ENCODE measurements at regions not wholly inside any gene's neighbourhood (a gene's known extent, or its start where the extent isn't known, plus 50 kb on each side); places are given as distances from the start of the nearest gene placed in this dataset.

DNA sequence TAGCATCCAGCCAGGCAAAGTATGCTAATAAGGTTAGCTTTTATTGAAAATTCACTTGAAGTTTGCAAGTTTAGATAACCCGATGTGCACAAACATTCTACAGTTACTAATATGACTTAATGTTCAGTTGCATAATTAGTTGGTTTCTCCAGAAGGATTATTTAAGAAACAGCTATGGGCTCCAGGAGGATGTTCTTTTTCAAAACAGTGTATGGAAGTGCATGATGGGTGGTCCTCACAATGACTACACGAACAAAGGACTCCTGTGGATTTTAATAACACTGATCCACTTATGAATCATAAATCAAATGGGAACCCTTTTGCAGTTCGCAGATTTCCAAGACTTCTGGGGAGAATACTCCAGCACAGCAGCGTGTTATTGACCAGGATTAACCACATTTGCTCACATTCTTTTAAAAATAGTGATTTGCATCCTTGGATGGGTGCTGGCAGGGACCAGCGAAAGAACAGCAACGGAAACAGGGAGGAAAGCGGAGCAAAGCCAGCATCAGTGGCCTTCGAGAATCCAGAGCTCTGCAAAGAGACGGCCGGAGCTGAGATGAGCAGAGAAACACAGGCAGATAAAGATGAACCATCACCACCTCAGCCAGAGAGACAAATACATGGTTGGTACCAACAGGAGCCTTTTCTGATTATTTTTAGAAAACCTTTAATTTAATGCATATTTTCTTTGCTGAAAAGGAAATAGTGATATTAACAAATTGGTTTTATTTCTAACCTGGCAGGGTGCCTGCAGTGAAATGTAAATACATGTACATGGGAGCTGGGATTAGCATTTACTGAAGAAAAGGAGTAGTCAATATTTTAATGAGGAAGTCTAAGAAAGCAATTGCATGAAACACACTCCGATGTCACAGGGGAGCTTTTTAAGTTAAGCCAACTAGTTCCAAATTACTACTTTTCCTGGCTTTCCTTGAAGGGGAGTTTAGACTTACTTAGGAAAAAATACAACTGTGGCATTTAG is 623.2 kb upstream of the ZFHX3 start:
- FAIRE-seq: no peak
- no peak for TF ChIP-seq ATF7 (IDR thresholded peaks at IDR 0.05; ENCODE audit: low read depth)
- intact Hi-C loops (cut with micrococcal nuclease; ENCODE audit: unreplicated experiment) (no loop called here), in situ Hi-C loops (cut with MboI) (no loop called here)
- no peak for DNase-seq (ENCODE audit: low read depth, low spot score)
- POLR2A ChIA-PET: no interaction called here
- RAD21 ChIA-PET (ENCODE audit: unreplicated experiment): no interaction called here
- Histone ChIP-seq H3K9me3 (replicated peaks; ENCODE audit: control insufficient read depth, insufficient read depth, low read length) (no peaks in the 10 kb centered on the region), H4K20me1 (ENCODE audit: control insufficient read depth, insufficient read depth) (no peaks in the 10 kb centered on the region), H3K79me2 (ENCODE audit: control insufficient read depth, insufficient read depth, low read length) (no peaks in the 10 kb centered on the region), H3K27ac (ENCODE audit: control insufficient read depth, insufficient read depth) (no peak overlapping the region), H3K9ac (ENCODE audit: control insufficient read depth, insufficient read depth, low read length) (no peak overlapping the region), H3K36me3 (ENCODE audit: control insufficient read depth in 2 of 2, insufficient read depth in 2 of 2, low read length in 1 of 2) (no peaks in the 10 kb centered on the region), H3K27me3 (replicated peaks in 1 of 2; ENCODE audit: control insufficient read depth in 2 of 2, insufficient read depth in 2 of 2, low read length in 1 of 2) (no peaks in the 10 kb centered on the region), H3K4me3 (no peak overlapping the region), H3K4me1 (ENCODE audit: control insufficient read depth, insufficient read depth, low read length) (no peaks in the 10 kb centered on the region), H3K4me2 (ENCODE audit: control insufficient read depth, insufficient read depth) (no peak overlapping the region), H2AFZ (ENCODE audit: control insufficient read depth, low read depth, low read length) (no peak overlapping the region)
- 12% methylated on average over 11 of the region's 11 CpGs for WGBS (ENCODE audit: insufficient coverage, insufficient replicate concordance, low lambda C conversion rate, missing lambda C conversion rate)
- CTCF ChIA-PET: no interaction called here
- ATAC-seq: no peak
- BruUV-seq (replicated peaks): no TSS peak
- SMC1A ChIA-PET (ENCODE audit: uncharacterized antibody, unreplicated experiment): no interaction called here

DNA sequence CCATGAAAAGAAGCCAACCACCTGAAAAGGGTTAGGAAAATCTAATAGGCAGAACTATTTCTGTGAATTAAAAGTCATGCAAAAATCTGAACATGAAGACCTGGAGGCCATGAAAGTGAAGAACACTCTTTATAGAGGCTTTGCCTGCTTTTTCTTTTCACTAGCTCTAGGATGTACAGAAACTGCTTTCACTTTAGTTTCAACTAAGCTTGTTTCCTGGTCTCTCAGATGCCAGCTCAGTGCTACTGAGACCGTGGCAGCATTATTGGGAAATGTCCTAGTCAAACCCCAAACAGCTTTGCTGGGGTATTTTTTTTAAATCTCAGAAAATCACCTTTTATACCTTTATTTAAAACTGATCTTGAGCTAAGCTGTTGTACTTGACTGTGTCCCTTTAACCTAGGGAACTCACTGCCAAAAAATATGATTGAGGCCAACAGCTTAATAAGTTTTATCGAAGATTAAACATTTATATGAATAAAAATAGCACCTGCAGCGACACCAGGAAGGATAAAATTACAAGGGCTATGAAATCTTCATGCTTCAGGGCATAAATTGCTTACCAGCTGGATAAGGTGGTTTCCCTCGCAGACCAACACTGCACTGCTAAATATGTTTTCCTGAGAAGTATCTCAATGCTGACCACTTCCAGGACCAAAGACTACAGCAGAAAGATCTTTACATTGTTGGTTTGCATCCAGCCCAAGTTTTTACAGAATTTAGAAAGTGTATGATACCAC is 621.8 kb upstream of the ZFHX3 start:
- Histone ChIP-seq H3K27me3 (replicated peaks in 1 of 2; ENCODE audit: control insufficient read depth in 2 of 2, insufficient read depth in 2 of 2, low read length in 1 of 2) (no peaks in the 10 kb centered on the region), H2AFZ (ENCODE audit: control insufficient read depth, low read depth, low read length) (no peak overlapping the region), H4K20me1 (ENCODE audit: control insufficient read depth, insufficient read depth) (no peaks in the 10 kb centered on the region), H3K4me1 (ENCODE audit: control insufficient read depth, insufficient read depth, low read length) (no peaks in the 10 kb centered on the region), H3K4me3 (no peak overlapping the region), H3K27ac (ENCODE audit: control insufficient read depth, insufficient read depth) (no peak overlapping the region), H3K4me2 (ENCODE audit: control insufficient read depth, insufficient read depth) (no peak overlapping the region), H3K9ac (ENCODE audit: control insufficient read depth, insufficient read depth, low read length) (no peak overlapping the region), H3K79me2 (ENCODE audit: control insufficient read depth, insufficient read depth, low read length) (no peaks in the 10 kb centered on the region), H3K36me3 (ENCODE audit: control insufficient read depth in 2 of 2, insufficient read depth in 2 of 2, low read length in 1 of 2) (no peaks in the 10 kb centered on the region), H3K9me3 (replicated peaks; ENCODE audit: control insufficient read depth, insufficient read depth, low read length) (no peaks in the 10 kb centered on the region)
- SMC1A ChIA-PET (ENCODE audit: uncharacterized antibody, unreplicated experiment): interaction anchor here (0.5 to 0.6 kb wide), 3 partner anchors 102 to 259 kb away, joined by 3 read pairs; no protein-coding TSS in a partner anchor
- ATAC-seq (no peak), FAIRE-seq (no peak), DNase-seq (ENCODE audit: low read depth, low spot score) (no peak)
- WGBS (ENCODE audit: insufficient coverage, insufficient replicate concordance, low lambda C conversion rate, missing lambda C conversion rate): 0% methylated on average over 4 of the region's 4 CpGs
- in situ Hi-C loops (cut with MboI) (no loop called here), intact Hi-C loops (cut with micrococcal nuclease; ENCODE audit: unreplicated experiment) (no loop called here)
- POLR2A ChIA-PET: no interaction called here
- CTCF ChIA-PET: no interaction called here
- BruUV-seq (replicated peaks): no TSS peak
- RAD21 ChIA-PET (ENCODE audit: unreplicated experiment): no interaction called here
- TF ChIP-seq MEF2A (IDR thresholded peaks at IDR 0.05; ENCODE audit: insufficient read depth, low read depth, low read length): no peak
- TF ChIP-seq SMC3 (IDR thresholded peaks at IDR 0.05; ENCODE audit: borderline replicate concordance, low read length): no peak
- TF ChIP-seq, protein P1, sequence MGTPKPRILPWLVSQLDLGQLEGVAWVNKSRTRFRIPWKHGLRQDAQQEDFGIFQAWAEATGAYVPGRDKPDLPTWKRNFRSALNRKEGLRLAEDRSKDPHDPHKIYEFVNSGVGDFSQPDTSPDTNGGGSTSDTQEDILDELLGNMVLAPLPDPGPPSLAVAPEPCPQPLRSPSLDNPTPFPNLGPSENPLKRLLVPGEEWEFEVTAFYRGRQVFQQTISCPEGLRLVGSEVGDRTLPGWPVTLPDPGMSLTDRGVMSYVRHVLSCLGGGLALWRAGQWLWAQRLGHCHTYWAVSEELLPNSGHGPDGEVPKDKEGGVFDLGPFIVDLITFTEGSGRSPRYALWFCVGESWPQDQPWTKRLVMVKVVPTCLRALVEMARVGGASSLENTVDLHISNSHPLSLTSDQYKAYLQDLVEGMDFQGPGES (IDR thresholded peaks at IDR 0.05): no peak
- TF ChIP-seq, protein P2, sequence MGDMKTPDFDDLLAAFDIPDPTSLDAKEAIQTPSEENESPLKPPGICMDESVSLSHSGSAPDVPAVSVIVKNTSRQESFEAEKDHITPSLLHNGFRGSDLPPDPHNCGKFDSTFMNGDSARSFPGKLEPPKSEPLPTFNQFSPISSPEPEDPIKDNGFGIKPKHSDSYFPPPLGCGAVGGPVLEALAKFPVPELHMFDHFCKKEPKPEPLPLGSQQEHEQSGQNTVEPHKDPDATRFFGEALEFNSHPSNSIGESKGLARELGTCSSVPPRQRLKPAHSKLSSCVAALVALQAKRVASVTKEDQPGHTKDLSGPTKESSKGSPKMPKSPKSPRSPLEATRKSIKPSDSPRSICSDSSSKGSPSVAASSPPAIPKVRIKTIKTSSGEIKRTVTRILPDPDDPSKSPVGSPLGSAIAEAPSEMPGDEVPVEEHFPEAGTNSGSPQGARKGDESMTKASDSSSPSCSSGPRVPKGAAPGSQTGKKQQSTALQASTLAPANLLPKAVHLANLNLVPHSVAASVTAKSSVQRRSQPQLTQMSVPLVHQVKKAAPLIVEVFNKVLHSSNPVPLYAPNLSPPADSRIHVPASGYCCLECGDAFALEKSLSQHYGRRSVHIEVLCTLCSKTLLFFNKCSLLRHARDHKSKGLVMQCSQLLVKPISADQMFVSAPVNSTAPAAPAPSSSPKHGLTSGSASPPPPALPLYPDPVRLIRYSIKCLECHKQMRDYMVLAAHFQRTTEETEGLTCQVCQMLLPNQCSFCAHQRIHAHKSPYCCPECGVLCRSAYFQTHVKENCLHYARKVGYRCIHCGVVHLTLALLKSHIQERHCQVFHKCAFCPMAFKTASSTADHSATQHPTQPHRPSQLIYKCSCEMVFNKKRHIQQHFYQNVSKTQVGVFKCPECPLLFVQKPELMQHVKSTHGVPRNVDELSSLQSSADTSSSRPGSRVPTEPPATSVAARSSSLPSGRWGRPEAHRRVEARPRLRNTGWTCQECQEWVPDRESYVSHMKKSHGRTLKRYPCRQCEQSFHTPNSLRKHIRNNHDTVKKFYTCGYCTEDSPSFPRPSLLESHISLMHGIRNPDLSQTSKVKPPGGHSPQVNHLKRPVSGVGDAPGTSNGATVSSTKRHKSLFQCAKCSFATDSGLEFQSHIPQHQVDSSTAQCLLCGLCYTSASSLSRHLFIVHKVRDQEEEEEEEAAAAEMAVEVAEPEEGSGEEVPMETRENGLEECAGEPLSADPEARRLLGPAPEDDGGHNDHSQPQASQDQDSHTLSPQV (IDR thresholded peaks at IDR 0.05): no peak
- TF ChIP-seq, protein P3, sequence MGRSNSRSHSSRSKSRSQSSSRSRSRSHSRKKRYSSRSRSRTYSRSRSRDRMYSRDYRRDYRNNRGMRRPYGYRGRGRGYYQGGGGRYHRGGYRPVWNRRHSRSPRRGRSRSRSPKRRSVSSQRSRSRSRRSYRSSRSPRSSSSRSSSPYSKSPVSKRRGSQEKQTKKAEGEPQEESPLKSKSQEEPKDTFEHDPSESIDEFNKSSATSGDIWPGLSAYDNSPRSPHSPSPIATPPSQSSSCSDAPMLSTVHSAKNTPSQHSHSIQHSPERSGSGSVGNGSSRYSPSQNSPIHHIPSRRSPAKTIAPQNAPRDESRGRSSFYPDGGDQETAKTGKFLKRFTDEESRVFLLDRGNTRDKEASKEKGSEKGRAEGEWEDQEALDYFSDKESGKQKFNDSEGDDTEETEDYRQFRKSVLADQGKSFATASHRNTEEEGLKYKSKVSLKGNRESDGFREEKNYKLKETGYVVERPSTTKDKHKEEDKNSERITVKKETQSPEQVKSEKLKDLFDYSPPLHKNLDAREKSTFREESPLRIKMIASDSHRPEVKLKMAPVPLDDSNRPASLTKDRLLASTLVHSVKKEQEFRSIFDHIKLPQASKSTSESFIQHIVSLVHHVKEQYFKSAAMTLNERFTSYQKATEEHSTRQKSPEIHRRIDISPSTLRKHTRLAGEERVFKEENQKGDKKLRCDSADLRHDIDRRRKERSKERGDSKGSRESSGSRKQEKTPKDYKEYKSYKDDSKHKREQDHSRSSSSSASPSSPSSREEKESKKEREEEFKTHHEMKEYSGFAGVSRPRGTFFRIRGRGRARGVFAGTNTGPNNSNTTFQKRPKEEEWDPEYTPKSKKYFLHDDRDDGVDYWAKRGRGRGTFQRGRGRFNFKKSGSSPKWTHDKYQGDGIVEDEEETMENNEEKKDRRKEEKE (IDR thresholded peaks at IDR 0.05): no peak
